ENCODE measurements at regions not wholly inside any gene's neighbourhood (a gene's known extent, or its start where the extent isn't known, plus 50 kb on each side); places are given as distances from the start of the nearest gene placed in this dataset.

- DNase-seq, result no peak
These were observed 611.4 kb downstream of the KCTD8 start for GRCh38 chr4:43837171-43837570.

GRCh38 chr4:43837604-43838003, 611.0 kb downstream of the KCTD8 start:
- no peak for DNase-seq

- DNase-seq, result no peak
These were observed 606.0 kb downstream of the KCTD8 start for GRCh38 chr4:43842594-43842993.

GRCh38 chr4:43843501-43843900, 605.1 kb downstream of the KCTD8 start:
- DNase-seq, result no peak

GRCh38 chr4:43846111-43846587, 602.5 kb downstream of the KCTD8 start:
- DNase-seq, result no peak

GRCh38 chr4:43853565-43854264, 594.9 kb downstream of the KCTD8 start:
- no peak for DNase-seq

- no peak for DNase-seq
These were observed 593.3 kb downstream of the KCTD8 start for GRCh38 chr4:43855283-43855682.

GRCh38 chr4:43864616-43865146, 583.9 kb downstream of the KCTD8 start:
- DNase-seq, result no peak

GRCh38 chr4:43867908-43868307, 580.7 kb downstream of the KCTD8 start:
- DNase-seq, result no peak

GRCh38 chr4:43875655-43876054, 573.0 kb downstream of the KCTD8 start:
- no peak for DNase-seq

GRCh38 chr4:43882470-43882869, 566.1 kb downstream of the KCTD8 start:
- no peak for DNase-seq

- no peak for DNase-seq
These were observed 562.4 kb downstream of the KCTD8 start for GRCh38 chr4:43886196-43886595.

- no peak for DNase-seq
These were observed 549.8 kb downstream of the KCTD8 start for GRCh38 chr4:43898836-43899235.

GRCh38 chr4:43903456-43903855, 545.2 kb downstream of the KCTD8 start:
- DNase-seq, result no peak

- DNase-seq, result no peak
These were observed 530.2 kb downstream of the KCTD8 start for GRCh38 chr4:43918377-43918776.

GRCh38 chr4:43932448-43932847, 516.2 kb downstream of the KCTD8 start:
- no peak for DNase-seq

- no peak for DNase-seq
These were observed 504.6 kb downstream of the KCTD8 start for GRCh38 chr4:43943998-43944397.

GRCh38 chr4:43959976-43960375, 488.6 kb downstream of the KCTD8 start:
- DNase-seq, result no peak

GRCh38 chr4:43968011-43968410, 480.6 kb downstream of the KCTD8 start:
- no peak for DNase-seq

- DNase-seq, result no peak
These were observed 465.0 kb downstream of the KCTD8 start for GRCh38 chr4:43983610-43984009.

- no peak for DNase-seq
These were observed 461.2 kb downstream of the KCTD8 start for GRCh38 chr4:43987331-43987944.

GRCh38 chr4:43990551-43990950, 458.1 kb downstream of the KCTD8 start:
- no peak for DNase-seq

- DNase-seq, result no peak
These were observed 457.6 kb downstream of the KCTD8 start for GRCh38 chr4:43990963-43991362.

- no peak for DNase-seq
These were observed 456.1 kb downstream of the KCTD8 start for GRCh38 chr4:43992552-43992951.
